LNCaP clone FGC (cell line): ENCODE measurements at regions not wholly inside any gene's neighbourhood (a gene's known extent, or its start where the extent isn't known, plus 50 kb on each side); places are given as distances from the start of the nearest gene placed in this dataset.

Experiments used
- DNase-seq: peaks from one replicate; pipeline ENCODE4 v3.0.0-alpha.2; 2011; ENCODE audit warnings: low read depth
- H3K4me3 ChIP-seq: 2 replicates; pipeline ENCODE4 v1.5.1; 2011; ENCODE audit warnings: mild to moderate bottlenecking, low read depth, low read length, control low read depth
- CTCF ChIP-seq: IDR thresholded peaks from 2 replicates; pipeline ENCODE4 v1.5.1; 2012; ENCODE audit warnings: mild to moderate bottlenecking; ENCODE audit not compliant: control insufficient read depth, insufficient read depth; ENCODE audit errors: extremely low read depth

GRCh38 chr14:100472094-100472455 lies 115.1 kb downstream of the BEGAIN start:
- H3K4me3 ChIP-seq, result no peak overlapping the region
- no peak for DNase-seq
- TF ChIP-seq CTCF, result no peak

GRCh38 chr14:100472491-100472890 lies 114.7 kb downstream of the BEGAIN start:
- DNase-seq, result no peak
- TF ChIP-seq CTCF, result no peak
- no peak overlapping the region for H3K4me3 ChIP-seq

GRCh38 chr14:100473249-100473648 lies 114.0 kb downstream of the BEGAIN start:
- H3K4me3 ChIP-seq, result no peak overlapping the region
- no peak for DNase-seq
- TF ChIP-seq CTCF, result no peak

GRCh38 chr14:100474196-100474595 lies 113.0 kb downstream of the BEGAIN start:
- TF ChIP-seq CTCF, result no peak
- DNase-seq, result no peak
- H3K4me3 ChIP-seq, result no peak overlapping the region

GRCh38 chr14:100475268-100475667 lies 111.9 kb downstream of the BEGAIN start:
- TF ChIP-seq CTCF, result no peak
- H3K4me3 ChIP-seq, result no peak overlapping the region
- DNase-seq, result no peak

- no peak for TF ChIP-seq CTCF
- DNase-seq, result no peak
Measured at GRCh38 chr14:100476012-100476822, 111.0 kb downstream of the BEGAIN start.

More at GRCh38 chr14:100476012-100476822, 111.0 kb downstream of the BEGAIN start:
- H3K4me3 ChIP-seq, result no peak overlapping the region
